HG03045 (cell line): ENCODE measurements at regions not wholly inside any gene's neighbourhood (a gene's known extent, or its start where the extent isn't known, plus 50 kb on each side); places are given as distances from the start of the nearest gene placed in this dataset.

Experiments used
- ATAC-seq: cut with Tn5 transposase; IDR thresholded peaks from one replicate; pipeline ENCODE4 v1.9.1; 2021; ENCODE audit warnings: mild to moderate bottlenecking, moderate library complexity; ENCODE audit not compliant: unreplicated experiment

DNA sequence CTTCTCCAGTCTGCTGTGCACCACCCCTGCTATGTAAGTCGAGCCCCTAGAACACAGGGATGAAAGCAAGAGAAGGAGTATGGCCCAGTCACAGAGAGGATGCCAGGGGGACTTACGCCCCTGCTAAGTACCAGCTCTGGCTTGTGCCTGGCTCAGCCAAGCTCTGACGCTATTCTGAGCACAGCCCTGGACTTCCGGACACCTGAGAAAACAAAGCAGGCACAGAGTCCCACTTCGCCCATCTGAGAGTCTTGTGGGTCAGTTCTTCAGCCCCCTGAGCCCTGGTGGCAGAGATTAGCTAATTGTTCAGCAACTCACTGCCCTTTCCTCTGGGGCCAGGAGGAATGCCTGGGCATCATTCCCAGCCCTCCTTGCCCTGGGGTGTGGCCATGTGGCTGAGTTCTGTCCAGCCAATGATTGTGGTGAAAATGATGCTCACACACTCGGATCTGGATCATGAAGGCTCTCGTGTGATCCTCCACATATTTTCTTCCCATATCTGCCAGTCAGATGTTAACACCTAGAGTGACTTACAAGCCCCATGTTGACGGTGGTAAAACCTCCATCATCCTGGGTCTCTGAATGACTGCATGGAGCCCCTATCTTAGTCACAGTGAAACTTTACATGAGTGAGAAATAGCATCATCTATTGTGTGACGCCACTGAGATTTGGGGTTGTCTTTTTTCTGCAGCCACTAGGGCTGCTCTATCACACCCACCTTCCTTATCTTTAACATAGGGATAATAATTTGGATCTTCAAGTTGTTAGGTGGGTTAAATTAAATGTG, 105.7 kb downstream of the TPRA1 start:
- no peak for ATAC-seq

DNA sequence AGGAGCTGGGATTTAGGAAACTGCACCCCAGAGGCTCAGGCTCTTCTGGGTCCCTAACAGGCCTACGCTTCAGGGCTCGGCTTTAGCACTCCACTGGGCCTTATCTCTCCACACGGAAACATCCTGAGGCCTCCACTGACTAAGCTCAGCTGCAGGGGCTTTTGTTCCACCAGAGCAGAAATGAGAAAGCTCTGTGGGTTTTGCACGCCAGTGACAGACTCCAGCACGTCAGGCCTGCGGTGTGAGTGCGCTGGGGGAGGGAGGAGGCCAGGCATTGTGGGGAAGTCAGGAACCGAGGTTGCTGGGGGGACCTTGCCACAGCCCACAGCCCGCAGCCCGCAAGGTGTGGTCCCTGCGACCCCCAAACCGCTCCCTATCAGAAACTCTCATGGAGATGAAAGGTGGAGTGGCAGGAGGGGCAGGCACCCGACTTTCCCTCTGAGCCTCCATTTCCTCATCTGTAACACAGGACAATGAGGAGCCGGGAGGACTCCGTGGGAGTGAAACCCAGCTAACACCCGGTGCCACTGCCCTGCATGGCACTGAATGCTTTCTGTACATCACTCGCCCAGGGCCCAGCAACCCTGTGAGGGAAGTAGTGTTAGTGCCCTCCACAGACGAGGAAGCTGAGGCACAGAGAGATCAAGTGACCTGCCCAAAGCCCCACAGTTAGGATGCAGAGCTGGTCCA, 106.5 kb downstream of the TPRA1 start:
- peak; percentile 72 for ATAC-seq

DNA sequence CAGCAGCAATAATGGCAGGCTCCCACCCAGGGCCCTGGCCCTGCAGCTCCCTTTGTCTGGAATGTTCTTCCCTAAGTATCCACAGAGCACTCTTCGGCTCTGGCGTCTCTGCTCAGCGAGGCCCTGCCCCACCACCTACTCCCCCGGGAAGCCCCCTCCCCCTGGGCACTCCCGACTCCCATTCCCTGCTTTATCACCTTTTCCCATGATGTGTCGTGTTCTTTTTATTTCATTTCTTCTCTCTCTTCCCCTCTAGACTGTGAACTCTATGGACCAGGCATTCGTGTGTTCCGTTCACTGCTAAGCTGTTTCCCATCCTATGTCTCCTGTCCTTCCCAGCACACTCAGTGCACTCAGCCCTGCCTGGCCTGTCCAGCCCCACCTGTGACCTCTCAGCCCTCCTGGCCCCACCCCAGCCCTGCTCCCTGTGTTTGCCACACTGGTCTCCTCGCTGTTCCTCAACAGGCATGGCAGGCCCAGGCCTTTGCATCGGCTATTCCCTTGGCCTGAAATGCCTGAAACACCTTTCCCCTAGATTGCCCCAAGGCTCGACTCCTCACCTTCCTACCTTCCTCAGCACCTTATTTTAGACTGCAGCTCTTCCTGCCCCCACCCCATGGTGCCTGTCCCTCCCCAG, 107.4 kb downstream of the TPRA1 start:
- ATAC-seq: no peak

DNA sequence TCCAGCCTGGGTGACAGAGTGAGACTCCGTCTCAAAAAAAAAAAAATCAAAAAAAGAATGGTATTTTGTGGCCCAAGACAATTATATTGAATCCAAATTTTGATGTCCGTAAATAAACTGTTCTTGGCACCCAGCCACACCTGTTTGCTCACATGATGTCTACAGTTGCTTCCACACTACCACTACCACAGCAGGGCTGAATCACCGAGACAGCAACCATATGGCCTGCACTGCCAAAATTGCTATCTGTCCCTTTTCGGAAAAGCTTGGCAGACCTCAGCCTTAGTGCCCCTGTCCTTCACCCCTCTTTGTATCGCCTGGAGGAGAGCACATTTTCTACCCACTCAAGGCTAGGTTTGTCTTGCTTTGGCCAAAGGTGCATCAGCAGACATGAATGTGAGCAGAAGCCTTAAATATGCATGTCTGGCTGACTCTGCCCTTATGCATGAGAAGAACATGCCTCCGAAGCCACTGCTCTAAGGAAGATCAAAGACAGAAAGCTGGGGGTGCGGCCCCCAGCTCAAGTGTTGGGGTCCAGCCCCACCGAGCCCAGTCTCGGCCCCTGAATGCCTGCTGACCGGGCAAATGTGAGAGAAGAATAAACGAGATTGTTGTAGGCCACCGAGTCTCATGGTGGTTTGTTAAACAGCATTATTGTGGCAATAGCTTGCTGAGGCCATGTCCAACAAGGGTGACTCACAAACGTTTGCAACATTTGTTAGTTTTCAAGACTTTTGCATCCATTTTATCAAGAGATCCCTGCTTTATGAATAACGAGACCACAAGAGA, 108.1 kb downstream of the TPRA1 start:
- ATAC-seq: no peak

DNA sequence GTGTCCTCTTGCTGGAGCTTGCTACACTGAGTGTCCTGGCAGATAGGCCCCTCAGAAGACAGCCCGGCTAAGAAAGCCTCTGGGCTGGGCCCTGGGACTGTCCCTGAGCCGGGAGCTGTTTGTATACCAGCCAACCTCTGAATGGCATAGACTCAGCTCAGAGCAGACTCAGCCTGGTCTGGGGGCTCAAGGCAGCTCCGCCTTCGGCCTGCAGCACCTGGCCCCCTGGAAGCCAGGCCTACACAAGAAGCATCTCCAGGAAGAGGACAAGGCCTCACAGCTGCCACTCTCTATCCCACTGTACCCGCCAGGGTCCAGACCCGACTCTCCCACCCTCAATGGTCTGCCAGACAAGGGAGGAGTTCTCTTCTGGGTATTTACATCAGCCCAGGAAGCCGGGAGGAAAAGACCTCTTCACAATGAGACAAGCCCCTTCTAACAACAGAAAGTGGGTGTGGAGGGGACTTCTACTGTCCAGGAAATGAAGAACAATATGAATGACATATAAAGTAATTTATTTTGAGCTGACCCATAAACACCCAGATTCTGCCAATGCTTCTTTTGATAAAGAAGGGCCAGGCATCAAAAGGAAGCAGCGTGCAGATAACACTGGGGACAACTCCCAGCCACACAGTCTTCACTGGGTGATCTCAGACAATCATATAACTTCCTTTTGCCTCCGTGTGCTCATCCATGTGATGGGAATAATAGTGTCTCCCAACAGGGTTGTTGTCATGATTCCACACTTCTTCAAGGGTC, 110.2 kb downstream of the TPRA1 start:
- no peak for ATAC-seq

DNA sequence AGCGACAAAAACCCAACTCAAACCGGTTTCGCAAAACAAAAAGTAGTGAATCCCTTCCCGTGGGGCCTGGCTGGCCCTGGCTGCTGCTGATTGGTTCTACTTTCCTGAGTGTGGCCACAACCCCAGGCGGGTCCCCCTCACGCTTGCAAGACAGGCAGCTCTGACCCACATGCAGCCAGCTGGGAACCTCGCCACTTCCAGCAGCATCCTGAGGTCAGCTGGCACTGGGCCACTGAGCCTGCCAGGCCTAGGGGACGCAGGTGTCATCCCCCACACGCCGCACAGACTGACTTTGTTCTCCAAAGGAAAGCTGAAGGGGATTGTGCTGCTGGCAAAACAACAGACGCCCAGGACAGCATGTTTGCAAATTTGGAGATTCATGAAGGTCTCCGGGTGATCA, 111.1 kb downstream of the TPRA1 start:
- no peak for ATAC-seq

DNA sequence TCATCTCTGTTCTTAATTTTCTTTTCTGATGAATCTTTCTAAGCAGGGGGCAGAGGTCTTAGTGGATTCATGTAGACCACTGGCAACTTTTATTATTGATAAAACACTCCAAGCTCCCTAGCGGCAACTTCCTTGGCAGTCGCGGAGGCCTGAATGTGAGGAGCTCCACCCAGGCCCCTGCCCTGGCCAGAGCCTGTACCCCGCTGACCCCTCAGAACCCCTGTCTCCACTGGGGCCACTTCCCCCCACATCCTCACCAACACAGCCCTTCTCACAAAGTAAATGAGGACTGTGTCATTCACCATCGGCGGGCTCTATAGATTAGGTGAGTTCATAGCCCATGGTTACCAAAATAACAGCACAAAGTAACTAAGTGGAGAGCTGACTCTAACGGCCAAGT, 111.6 kb downstream of the TPRA1 start:
- ATAC-seq: no peak

DNA sequence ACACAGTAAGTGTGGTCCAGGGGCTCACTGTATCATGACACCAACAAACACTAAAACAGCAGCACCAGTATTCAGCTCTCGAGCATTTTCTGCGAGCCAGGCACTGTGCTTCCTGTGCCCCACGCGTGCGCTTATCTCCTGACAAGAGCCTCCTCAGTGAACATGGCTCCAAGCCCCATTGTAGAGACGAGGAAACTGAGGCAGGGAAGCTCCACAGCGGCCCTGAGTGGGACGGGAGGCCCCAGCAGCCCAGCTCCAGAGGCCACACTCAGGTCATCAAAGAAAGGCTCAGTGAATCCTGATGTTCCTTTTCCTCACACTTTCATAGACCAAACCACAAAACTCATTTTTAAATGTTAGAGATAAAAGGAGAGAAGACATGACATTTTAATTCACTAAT, 113.1 kb downstream of the TPRA1 start:
- ATAC-seq: no peak

DNA sequence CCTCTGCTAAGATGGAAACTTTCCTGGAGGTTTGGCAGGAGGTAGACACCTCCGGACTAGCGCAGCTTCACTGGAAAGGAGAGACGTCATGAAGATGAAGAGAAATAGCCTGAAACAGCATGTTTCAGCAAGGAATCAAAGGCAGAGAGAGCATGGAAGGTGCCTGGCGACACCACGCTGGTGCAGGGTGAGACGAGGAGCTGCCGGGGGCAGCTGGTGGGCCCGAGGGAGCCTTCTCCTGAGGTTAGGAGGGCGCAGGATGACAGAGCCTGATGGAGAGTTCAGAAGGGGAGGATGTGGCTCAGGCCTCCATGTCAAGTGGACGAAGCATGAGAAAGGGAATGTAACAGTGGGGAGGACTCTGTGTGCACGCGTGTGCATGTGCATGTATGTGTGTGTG, 113.6 kb downstream of the TPRA1 start:
- no peak for ATAC-seq

DNA sequence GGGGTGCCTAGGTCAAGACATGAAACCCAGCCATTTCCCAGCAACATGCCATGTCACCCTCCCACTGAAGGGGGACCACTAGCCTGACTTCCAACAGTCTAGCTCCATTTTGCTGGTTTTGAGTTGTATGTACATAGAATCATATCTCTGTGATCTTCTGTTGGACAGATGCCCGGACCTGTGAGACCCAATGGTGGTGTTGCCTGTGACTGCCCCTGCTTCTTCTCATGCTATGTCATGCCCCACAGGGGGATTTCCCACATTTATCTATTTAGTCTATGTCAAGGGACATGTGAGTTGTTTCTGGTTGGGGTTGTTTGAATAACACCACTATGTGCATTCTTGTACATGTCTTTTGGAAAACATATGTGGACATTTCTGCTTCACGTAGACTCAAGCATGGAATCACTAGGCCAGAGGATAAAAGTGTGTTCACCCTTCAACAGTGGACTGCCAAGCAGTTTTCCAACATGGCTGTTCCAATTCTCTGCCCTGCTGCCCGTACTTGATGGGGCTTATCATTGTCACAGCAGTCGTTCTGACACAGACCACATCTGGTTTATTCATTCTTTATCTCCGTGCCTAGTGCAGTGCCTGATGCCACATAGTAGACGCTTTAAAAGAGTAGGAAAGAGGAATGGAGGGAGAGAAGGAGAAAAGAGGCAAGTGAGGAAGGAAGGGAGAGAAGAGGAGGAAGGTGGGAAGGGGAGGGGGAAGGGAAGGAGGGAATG, 114.4 kb downstream of the TPRA1 start:
- ATAC-seq: no peak

DNA sequence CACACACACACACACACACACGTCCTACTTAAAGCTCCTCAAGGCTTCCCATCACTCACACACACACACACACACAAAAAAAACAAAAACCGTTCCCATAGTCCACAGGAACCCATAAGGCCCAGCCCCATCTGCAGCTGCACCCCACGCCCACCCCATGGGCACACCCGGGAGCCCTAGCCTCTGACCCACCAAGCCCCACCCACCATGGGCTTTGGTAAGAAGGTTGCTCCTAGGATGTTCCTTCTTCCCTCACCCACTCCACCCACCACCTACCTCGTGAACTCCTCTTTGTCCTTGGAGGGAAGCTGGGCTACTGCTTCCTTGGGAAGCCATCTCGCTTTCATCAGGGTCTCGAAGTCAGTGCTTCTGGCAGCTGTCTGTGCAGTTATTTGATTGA, 115.1 kb downstream of the TPRA1 start:
- no peak for ATAC-seq

DNA sequence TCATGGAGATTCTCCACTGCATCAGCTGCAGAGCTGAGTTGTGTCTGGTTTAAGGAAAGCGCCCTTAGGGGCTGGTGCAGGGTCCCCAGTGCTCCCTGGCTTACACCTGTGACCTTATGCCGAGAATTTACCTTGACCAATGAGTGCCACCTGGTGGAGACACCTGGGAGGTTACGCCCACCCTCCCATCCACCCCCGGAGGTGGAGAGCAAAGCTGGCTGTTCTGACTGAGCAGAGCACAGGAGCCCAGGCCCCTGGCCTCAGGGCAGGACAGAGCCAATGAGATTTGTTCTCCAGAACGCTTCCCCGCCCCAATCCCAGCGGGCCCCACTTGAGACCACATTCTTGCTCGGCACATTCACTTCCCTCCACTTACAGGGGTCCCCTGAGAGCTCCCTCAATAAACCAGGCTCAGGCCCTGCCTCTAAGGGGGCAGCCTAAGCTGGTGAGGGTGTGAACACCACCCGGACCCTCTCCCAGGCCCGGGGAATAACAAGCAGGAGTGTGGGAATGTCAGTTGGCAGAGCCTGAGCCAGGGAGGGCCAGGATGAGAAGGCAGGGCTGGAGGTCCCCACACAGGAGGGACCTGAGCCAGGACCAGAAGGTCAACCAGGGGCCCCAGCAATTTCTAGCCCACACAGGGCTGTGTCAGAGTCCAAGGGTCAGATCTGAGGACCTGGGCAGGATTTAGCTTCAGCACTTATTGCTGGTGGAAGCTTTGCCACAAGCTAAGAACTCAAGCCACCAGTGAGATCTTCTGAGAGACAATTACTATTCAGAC, 117.1 kb downstream of the TPRA1 start:
- no peak for ATAC-seq

DNA sequence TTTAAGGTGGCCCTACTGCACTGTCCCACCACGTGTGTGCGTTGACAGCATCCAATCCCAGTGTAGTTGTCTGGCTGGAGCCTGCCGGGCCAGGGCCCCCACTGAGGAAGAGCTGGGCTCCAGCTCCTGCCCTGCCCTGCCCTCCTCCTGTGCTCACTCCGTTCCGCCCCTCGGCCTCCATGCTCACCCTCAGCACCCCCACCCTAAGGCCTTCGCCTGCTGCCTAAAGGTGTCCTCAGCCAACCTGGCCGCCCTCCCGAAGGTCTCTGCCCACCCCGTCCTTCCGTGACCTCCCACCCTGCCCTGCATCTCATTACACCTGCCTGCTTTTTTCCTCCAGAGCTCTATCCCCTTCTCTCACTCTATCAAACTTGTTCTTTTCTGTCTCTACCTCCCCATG, 118.0 kb downstream of the TPRA1 start:
- ATAC-seq: no peak

DNA sequence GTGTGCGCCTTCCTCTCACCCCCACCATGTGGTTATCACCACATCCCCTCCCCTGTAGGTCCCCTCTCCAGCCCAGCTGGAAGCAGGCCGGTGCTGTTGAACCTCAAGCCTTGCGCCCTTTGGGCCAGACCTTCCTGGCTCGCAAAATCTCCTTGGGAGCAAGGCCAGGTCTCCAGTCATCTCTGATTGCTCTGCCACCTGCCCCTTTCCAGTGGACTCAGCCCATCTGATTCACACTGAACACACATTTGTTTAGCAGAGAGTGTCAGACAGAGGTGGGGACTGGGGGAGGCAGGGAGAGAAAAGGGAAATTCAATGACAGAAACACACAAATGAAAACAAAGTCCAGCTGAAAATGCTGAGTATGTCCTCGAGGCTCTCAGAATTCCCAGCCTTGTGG, 119.4 kb downstream of the TPRA1 start:
- ATAC-seq: no peak

DNA sequence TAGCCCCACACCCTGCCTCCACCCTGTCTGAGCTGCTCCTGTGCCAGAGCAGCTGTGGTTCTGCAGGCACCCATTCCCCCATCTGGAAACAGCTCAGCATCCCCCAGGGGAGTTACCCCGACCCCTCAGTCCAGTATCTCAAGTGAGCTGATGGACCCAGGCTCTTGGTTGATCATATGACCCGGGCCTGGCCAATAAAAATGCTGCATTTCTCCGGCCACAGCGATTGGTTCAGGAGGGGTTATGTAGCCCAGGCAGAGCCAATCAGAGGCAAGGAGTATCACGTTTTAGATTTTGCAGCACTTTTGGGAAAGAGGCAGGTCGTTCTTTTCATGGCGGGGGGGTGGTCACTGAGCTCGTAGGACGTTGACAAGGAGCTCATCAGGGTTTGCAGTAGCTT, 120.8 kb downstream of the TPRA1 start:
- no peak for ATAC-seq

DNA sequence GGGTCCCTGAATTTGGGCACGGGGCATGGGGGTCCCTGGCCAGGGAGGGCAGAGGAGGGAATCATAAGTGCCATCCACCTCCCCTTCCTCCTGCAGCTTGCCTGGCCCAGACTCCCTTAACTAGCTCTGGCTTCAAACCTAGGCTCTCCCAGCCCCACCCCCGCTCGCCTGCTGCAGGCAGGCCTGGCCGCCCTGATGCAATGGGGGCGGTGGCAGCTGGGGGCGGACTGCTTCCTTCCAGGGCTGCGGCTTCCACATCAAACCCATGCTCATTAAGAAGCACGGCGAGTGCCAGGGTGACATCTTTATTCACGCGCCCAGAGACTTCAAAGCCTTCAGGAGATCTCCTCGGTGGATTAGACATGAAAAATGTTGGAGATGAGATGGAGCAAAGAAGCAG, 123.1 kb downstream of the TPRA1 start:
- ATAC-seq: no peak

DNA sequence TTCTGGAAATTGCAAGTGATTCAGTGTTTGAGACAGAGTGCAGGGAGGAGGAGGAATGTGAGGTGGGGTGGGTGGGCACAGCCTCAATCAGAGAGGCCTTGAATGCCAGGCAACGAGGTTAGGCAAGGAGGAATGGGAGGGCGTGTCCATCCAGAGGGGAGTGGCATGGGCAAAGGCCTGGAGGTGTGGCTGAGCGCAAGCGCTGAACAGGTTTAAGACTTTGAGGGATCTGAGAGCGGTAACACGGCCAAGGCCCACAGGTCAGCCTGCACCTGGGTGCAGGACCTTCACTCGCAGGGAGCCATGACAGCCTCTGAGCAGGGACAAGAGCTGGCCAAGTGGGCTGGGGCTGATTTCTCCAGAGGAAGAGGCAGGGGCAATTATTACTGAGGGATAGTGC, 125.9 kb downstream of the TPRA1 start:
- ATAC-seq: no peak

DNA sequence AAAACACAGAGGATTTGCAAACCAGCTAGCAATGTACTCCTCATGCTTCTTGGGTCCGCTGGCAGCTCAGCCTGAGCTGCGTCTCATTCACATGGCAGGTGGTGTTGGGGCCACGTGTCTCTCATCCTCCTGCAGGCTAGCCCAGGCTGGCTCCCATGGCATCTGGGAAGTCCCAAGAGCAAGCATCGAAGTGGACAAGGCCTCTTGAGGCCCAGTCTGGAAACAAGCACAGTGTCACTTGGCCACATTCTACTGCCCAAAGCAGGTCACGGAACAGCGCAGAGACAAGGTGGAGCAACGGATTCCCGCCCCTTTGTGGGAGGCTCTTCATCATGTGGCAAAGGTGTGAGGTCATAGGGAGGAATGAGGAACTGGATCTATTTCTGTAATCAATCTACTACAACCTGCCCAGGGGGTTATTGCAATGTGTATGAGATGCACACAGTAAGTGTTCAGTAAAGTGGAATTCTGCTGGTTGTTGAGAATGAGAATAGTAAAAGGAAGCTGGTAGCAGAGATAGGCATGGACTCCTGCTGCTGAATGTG, 128.3 kb downstream of the TPRA1 start:
- ATAC-seq: no peak
